HG02610 (cell line): ENCODE measurements at regions not wholly inside any gene's neighbourhood (a gene's known extent, or its start where the extent isn't known, plus 50 kb on each side); places are given as distances from the start of the nearest gene placed in this dataset.

Source experiments
- ATAC-seq: cut with Tn5 transposase; IDR thresholded peaks from one replicate; pipeline ENCODE4 v1.9.1; 2021; ENCODE audit warnings: mild to moderate bottlenecking, moderate library complexity; ENCODE audit not compliant: unreplicated experiment

DNA sequence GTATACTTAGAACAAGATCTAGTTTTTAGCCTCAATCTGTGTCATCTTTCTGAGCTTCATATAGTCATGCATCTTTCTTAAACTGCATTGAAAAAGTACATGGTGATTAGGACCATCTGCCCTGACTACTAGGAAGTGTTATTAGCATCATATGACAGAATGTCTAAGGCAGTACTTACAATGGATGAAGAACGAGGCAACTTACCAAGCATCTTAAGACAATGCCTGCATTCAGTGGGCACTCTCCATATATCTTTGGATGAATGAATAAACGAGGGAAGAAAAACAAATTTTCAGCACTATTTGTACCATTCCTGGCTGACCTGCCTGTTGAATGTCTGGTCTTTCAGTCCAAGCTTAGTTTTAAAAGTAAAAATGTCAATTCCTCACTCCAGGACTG lies 185.4 kb upstream of the EPHA3 start:
- no peak for ATAC-seq

DNA sequence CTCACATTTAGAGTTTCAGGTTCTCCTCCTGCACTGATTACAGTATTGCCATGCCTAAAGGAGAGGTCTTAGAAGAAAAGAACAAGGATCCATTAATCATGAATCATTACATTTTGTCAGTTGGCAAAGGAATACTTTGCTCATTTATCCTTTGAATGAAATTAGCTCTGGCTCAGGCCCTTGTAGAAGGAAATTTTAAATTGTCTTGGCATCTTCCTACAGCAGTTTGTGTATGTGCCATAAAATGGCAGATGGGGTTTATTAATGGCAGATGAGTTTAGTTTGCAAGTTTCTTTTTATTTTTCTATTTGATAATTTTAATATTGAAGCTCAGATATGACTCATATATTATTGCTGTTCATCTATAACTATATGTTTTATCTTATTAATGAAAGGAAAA lies 181.2 kb upstream of the EPHA3 start:
- no peak for ATAC-seq

DNA sequence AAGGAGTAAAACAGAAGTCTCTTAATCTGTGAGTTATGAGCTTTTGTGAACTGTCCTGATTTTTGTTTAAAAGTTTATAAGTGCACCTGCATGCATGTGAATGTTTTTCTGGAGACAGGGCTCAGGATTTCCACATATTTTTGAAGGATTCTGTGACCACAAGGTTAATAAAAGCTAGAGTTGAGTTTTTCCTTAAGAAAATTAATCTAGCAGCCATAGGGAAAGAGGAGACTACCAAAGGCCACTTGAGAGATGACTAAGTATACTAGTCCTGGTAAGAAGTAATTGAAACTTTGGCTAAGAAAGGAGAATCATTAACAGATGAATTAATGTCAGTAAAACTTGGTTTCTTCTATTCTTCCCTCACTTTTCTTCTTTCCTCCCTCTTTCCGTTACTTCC lies 176.8 kb upstream of the EPHA3 start:
- ATAC-seq = no peak

DNA sequence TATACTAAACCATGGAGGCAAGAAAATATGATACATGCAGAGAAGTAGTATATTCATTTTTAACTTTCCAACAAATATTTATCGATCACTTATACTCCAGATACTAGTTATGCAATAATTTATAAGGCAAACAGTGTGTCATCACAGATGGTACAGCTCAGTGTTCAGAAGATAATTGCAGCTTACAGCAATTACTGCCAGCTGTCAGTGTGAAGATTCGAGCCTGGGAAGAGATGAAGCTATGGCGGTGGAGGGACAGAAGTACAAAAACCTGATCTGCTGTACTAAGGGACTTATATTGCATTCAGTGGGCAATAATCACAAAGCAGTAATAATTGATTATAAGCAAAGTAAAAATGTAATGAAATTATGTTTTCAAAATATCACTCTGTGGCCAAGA lies 170.6 kb upstream of the EPHA3 start:
- ATAC-seq = no peak

DNA sequence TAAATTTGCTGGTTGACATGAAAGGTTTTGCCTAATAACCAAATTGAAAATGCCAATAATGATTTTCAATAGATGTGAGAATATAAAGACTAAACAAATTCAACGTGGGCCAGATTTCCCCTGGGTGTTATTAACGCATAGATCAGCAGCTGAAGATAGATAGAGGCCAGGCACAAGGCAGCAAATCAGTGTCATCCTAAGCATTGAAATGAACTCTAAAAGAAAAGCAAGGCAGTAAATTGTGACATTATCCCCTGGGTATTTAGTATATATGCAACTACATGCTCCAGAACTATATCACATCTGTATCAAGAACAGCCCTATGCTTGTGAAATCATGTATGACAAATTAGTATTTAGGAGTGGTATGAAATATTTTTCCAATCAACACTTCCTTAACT lies 167.1 kb upstream of the EPHA3 start:
- ATAC-seq = no peak

DNA sequence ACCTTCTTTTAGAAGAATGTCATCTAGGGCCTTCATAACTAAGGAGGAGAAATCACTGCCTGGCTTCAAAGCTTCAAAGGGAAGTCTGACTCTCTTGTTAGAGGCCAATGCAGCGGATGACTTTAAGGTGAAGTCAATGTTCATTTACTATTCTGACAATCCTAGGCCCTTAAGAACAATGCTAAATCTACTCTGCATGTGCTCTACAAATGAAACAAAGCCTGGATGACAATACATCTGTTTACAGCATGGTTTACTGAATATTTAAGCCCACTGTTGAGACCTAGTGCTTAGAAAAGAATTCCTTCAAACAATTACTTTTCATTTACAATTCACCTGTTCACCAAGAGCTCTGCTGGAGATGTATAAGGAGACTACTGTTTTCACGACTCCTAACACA lies 160.4 kb upstream of the EPHA3 start:
- no peak for ATAC-seq

DNA sequence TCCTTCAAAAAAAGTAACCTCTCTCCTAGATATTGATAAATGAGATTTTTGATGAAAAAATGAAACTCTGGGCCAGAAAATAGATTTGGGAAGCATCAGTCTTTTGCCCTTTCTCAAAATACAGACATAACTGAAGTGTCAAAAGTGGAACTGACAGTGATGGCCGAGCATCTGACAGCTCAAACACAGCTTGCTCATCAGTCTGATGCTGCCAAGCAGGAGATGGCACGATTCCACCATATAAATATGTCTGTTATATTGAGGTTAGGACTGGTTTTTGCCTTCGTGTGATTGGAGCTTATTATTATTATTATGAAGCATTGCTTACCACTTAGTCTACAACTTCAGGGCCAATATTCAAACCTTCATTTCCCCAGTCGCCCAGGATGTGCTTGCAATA lies 152.6 kb upstream of the EPHA3 start:
- ATAC-seq = no peak

DNA sequence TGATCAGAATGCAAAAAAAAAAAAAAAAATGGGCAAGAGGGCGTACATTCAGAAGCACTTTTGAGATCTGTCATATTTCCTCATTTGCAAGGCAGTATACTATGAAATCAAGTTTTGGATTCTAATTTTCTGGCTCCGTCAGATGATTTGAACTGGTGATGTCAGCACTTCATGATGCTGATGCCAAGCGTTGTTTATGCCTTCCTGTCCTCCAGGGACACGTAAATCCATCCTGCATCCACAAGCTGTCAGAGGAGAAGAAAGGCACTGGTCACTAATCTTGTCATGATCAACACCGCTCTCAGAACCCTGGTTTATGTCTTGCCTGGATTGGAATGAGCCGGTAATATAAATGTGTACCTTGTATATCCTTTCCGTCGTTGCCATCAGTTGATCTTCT lies 152.1 kb upstream of the EPHA3 start:
- no peak for ATAC-seq

DNA sequence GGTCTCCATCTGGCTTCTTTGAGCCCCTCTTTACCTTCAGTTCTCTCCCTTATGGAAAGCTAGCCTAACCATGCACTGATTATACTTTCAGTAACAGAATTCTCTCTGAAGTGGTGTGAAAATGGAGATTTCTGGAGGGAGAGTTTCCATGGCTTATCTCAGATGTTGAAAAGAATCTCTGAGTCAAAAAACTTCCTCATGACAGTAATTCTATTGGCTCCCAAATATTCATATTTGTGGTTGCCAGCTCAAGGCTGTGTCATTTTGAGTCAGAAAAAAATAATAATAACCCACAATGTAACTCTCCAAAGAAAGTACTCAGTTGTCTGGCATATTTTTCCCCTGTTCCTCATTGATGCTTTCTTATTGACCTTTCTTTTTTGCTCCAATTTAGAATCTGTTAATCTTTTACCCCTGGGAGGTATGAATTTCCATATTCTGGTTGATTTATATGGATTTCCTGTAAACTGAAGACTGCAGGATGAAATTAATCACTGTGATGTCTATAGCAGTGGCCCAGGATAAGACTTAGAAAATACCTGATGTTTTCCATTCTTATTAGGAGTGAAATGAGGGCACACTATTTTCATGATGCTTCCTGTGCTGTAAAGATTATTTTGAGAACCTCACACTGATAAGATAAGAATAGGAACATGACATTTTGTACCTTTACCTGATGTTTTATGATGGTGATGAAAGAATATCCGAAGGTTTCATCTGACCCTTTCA lies 149.5 kb upstream of the EPHA3 start:
- no peak for ATAC-seq

DNA sequence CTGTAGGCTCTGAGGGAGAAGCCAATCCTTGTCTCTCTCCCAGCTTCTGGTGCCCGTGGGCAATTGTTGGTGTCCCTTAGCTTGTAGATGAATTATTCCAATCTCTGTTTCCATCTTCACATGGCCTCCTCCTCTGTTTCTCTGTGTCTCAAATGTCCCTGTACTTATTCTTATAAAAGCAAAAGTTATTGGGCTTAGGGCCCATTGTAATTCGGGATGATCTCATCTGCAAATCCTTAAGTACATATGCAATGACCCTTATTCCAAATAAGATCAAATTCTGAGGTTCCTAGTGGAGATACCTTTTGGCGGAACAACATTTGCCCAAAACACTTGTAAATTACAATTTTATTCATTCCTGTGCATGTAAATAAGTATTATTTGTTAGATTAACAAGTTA lies 147.4 kb upstream of the EPHA3 start:
- no peak for ATAC-seq

DNA sequence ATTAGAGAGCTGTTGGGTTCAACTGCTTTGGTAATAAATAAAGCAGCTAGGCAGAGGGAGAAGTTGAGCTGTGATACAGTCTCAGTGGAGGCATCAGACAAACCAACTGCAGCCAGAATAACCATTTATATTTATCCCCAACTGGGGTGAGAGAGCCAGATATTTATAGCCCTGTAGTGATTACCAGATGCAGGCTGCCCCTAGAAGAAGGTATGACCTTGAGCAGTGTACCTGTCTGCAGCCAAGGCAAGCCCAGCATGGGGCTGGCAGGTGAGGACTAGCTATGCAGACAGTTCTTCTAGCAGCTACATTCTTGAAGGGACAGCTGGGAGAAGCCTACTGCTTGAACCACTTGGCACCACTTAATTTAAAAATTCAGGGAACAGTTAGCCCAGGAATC lies 144.4 kb upstream of the EPHA3 start:
- ATAC-seq = no peak

DNA sequence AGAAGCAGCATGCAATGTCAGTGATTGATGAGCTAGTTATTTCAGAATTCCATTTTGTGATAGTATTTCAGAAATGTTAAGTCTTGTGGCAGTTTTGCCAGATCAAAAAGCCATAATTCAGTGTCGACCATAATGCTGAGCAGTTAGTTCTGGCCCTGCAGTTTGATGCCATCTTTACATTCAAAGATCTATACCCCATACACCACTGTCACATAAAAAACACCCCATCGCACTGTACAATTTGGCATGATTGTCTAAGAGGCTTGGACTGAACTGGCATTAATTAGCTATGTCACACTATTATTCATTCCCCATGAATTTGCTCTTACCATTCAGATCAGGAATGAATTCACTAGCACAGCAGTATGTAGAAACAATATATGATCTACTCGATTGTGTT lies 127.7 kb upstream of the EPHA3 start:
- ATAC-seq = no peak

DNA sequence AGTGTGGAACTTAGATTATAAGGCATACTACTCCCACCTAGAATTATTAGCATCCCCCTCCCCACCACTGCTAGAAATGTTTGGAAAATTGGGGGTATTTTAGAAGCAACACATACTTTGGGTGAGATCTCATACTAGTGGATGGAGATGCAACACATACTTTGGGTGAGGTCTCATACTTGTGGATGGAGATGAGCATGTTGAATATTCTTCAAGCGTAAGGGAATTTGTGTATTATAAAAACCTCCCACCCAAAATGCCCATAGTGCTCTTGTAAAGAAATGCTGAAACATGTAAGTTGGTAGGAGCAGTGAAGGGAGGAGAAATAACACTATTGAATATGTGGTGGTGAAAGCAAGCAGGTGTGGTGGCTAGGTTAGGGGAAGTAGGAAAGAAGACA lies 124.0 kb upstream of the EPHA3 start:
- ATAC-seq = no peak

DNA sequence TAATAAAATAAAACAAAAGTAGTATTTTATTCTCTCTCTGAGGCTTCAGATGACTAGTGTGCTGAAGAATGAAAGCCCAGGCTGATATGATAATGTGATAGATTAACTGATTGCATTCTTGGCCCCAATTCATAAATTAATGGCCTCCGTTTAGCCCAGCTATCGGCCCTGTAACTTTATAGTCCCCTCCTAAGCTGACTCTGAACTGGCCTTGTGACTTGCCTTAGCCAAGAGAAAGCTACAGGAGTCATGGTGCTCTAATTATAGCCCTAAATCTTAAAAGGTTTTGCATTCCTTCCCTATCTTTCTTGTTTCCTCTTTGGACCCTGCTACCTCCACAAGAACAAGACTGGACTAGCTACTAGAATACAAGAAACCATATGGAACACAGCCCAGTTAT lies 123.2 kb upstream of the EPHA3 start:
- ATAC-seq = no peak

DNA sequence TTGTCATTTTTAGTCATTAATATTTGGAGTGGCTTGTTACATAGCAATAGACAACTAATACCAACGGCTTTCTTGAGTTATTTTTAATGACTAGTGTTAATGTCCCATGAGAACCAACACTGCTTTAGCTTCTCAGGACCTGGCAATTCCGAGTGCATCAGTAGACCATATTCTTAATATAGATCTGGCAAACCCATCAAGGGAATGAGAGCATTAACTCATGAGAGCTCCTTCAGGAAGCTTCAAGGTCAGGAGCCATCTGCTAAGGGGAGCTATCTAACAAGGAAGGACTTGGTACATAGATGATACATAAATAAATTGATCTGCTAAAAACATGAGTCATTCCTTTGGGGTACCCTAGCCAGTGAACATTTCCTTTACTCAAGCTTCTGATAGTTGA lies 122.6 kb upstream of the EPHA3 start:
- ATAC-seq = no peak

DNA sequence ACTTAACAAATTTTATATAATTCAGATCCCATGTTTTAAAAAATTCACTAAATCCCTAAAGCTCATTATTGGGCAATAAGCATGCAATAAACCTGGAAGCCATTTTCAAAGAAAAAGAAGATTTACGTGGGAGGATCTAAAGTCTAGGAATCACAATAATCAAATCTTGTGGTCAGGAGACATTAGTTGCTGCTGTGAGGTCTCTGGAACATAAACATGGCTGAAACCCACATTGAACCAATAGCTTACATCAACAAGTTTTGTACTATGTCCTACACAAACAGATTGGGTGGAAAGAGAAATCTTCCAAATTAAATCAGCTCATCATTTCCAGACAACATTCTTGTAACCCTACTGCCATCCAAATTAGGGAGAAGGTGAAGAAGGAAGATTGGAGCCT lies 121.9 kb upstream of the EPHA3 start:
- no peak for ATAC-seq

DNA sequence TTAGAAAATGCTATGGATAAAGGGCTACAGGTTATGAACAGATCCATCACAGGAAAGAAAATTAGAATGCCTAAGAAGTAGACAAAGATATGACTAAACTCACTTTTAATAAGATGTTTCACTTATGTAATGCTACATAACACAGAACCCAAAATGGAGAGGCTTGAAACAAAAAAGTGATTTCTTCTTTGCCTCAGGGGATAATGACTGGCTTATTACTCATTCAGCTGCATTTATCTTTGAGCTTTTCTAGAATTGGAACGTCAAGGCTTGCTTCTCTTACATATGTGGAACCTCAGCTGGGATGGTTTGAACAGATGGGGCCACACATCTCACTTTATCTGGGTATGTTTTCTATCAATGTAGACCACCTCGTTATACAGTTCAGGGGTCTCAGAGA lies 120.6 kb upstream of the EPHA3 start:
- ATAC-seq = no peak

DNA sequence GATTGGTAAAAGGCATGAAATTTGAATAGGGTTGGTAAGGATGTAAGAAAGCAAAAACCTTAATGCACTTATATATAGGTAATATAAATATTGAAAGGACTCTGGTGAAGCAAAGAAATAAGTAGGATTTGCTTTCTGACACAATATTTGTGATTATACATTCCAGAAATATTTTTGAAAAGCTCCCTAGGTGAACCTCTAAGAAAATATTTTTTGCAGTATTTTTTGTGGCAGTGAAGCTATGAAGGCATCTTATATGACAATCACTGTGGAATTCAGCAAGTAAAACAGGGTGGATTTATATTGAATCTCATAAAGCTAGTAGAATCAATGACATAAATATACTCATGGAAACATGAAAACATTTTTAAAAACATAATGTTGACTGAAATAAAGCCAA lies 119.6 kb upstream of the EPHA3 start:
- ATAC-seq = no peak

DNA sequence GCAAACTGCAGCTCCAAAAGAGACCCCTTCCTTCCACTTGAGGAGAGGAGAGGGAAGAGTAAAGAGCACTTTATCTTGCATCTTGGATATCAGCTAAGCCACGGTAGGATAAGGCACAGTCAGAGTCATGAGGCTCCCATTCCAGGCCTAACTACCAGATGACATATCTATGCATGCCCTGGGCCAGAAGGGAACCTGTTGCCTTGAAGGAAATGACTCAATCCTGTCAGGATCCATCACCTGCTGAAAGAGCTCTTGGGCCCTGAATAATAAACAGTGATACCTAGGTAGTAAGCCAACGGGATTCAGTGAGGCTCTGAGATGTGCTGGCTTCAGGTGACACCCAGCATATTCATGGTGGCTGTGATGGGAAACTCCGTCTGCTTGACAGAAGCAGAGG lies 118.5 kb upstream of the EPHA3 start:
- ATAC-seq = no peak

DNA sequence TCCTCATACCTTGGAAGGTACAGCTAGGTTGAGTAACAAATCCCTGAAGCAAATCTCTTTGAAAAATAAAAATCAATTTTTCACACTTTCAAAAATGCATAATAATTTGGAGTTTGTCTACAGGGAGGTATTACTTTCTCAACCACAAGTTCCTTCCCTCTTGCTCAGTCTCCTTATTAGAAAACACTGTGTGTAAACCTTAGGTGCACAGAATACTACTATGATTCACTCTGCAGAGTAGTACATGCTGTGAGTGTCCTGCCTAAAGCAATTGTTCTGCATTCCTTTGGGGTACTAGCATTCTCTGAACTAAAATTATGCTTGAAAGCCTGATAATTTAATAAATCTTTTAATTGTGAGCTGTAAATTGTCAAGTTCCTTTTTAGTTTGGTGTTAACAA lies 115.9 kb upstream of the EPHA3 start:
- no peak for ATAC-seq

DNA sequence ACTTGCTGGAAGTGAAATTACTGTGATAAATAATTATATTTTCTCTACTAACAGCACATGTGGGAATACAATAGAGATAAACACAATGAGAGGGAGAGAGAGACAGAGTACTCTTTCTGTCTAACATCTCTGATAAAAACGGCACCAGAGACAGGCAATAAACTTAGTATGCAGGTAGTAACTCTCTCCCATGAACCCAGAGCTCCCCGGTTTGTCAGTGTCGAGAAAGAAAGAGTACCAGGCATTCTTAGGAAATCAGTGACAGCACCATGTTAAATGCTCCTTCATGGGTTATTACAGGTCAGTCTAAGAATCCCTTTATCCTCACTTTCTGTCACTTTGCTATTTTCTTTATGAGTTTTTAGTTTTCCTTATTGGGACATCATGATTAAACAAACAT lies 110.7 kb upstream of the EPHA3 start:
- no peak for ATAC-seq

DNA sequence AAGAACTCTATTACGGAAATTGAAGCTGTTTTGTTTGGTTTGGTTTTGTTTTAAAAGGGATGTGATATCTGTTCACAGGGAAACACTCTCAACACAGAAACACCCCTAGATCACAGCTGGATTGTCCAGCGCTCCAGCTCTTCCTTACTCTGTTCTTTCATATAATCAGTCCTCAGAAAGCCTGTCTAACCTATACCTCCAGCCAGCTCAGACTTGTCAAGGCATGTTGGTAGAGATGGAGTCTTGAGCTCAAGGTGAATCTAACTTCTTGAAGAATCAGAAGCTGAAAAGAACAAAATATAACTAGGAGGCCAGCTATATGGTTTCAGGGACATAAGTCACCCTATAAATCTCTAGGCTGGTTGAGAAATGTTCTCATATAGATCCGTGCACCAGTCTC lies 110.2 kb upstream of the EPHA3 start:
- no peak for ATAC-seq

DNA sequence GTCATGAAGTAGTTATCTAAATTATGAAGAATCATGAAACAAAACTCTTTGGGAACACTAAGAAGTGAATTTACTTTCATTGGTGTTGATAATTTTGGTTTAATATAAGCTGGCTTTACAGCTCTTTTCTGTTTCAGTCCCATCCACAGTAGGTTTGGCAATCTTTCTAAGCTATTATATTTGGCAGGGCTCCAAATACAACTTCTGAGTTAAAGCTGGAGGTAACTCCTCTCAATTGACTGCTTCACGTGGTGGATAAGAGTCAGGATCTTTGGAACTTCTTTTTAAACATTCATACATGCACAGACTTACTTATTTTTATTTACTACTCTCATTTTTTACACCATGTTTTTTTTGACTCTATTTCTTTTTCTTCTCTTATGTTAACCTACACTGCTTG lies 106.5 kb upstream of the EPHA3 start:
- ATAC-seq = no peak

DNA sequence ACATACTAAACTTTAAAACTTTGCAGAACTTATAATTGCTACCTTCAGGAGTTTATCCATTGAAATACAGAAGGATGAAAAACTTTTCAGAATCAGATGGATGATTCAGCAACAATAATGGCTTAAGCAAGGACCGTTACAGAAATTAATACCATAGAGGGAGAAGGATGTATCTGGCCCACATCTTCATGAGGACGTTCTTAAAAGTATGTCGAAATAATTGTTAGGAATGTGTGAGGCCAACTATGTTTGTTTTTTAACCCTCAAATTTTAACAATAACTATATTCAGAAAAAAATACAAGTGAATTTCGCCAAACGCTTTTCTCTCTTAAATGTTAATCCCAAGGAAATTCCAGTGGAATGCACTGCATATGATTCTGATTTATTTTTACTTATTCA lies 105.2 kb upstream of the EPHA3 start:
- ATAC-seq = no peak
